ENCODE measurements at regions not wholly inside any gene's neighbourhood (a gene's known extent, or its start where the extent isn't known, plus 50 kb on each side); places are given as distances from the start of the nearest gene placed in this dataset.

DNA sequence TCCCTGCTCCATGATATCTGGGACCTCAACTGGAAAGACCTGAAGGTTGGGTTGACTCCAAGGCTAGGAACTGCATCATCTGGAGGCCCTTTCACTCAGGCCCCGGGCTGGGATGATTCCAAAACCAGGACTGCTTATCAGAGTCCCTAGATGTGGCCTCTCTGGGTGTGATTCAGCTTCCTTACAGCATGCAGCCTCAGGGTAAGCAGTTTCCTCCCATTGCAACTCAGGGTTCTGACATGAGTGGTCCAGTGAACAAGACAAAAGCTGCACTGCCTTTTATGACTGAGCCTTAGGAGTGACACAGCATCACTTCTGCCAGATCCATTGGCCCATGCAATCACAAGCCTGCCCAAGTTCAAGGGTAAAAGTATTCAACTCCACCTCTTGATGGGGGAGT is 502.8 kb downstream of the COG6 start:
- no peak for DNase-seq (ENCODE audit: low read depth in 2 of 2)
- no peaks in the 10 kb centered on the region for H3K79me2 ChIP-seq (ENCODE audit: control insufficient read depth, insufficient read depth, low read length)
- TF ChIP-seq, protein P1, sequence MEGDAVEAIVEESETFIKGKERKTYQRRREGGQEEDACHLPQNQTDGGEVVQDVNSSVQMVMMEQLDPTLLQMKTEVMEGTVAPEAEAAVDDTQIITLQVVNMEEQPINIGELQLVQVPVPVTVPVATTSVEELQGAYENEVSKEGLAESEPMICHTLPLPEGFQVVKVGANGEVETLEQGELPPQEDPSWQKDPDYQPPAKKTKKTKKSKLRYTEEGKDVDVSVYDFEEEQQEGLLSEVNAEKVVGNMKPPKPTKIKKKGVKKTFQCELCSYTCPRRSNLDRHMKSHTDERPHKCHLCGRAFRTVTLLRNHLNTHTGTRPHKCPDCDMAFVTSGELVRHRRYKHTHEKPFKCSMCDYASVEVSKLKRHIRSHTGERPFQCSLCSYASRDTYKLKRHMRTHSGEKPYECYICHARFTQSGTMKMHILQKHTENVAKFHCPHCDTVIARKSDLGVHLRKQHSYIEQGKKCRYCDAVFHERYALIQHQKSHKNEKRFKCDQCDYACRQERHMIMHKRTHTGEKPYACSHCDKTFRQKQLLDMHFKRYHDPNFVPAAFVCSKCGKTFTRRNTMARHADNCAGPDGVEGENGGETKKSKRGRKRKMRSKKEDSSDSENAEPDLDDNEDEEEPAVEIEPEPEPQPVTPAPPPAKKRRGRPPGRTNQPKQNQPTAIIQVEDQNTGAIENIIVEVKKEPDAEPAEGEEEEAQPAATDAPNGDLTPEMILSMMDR (conservative IDR thresholded peaks at IDR 0.05 in 1 of 2, IDR thresholded peaks at IDR 0.05 in 1 of 2; ENCODE audit: low read depth in 1 of 2, low read length in 2 of 2): no peak
- TF ChIP-seq EZH2 (IDR thresholded peaks at IDR 0.05; ENCODE audit: low read length, missing control alignments): no peak
- H3K27ac ChIP-seq (ENCODE audit: insufficient read depth, low read length): no peak overlapping the region
- H3K36me3 ChIP-seq (ENCODE audit: control insufficient read depth, insufficient read depth, low read length): no peaks in the 10 kb centered on the region
- no peak overlapping the region for H2AFZ ChIP-seq (ENCODE audit: low read length)
- H3K9ac ChIP-seq (ENCODE audit: insufficient read depth, low read length): no peak overlapping the region
- no peaks in the 10 kb centered on the region for H3K27me3 ChIP-seq (ENCODE audit: control insufficient read depth, insufficient read depth, low read length)
- H4K20me1 ChIP-seq (ENCODE audit: control insufficient read depth, extremely low read depth, insufficient read depth, low read length): no peaks in the 10 kb centered on the region
- H3K4me1 ChIP-seq (ENCODE audit: control insufficient read depth, extremely low read depth, insufficient read depth, low read length): no peaks in the 10 kb centered on the region
- H3K4me2 ChIP-seq (ENCODE audit: extremely low read depth, insufficient read depth, low read length): no peak overlapping the region
- H3K9me3 ChIP-seq (ENCODE audit: control insufficient read depth, insufficient read depth, low read depth, low read length): no peaks in the 10 kb centered on the region
- H3K4me3 ChIP-seq (replicated peaks in 1 of 4; ENCODE audit: control extremely low read depth in 1 of 4, insufficient read depth in 1 of 4, low read depth in 3 of 4, low read length in 4 of 4): no peak overlapping the region

DNA sequence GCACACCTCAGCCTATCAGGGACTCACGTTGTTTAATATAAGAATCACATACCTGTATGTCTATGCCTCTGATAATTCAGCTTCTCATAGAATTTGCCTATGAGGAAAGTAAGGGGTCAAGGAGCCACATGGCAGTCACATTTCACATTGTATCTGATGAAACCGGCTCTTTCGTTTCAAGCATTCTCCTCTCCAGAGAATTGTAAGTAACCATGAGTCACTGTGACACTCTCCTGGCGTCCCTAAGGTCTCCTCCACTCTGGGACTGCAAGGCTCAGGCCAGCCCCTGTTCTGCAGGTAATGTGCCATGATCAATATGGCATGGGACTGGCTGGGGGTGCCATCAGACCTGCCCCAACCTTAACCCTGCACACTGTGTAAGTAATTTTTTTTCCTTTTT is 503.3 kb downstream of the COG6 start:
- DNase-seq (ENCODE audit: low read depth in 2 of 2): no peak
- Histone ChIP-seq H3K9me3 (ENCODE audit: control insufficient read depth, insufficient read depth, low read depth, low read length) (no peaks in the 10 kb centered on the region), H4K20me1 (ENCODE audit: control insufficient read depth, extremely low read depth, insufficient read depth, low read length) (no peaks in the 10 kb centered on the region), H3K9ac (ENCODE audit: insufficient read depth, low read length) (no peak overlapping the region), H2AFZ (ENCODE audit: low read length) (no peak overlapping the region), H3K27me3 (ENCODE audit: control insufficient read depth, insufficient read depth, low read length) (no peaks in the 10 kb centered on the region), H3K36me3 (ENCODE audit: control insufficient read depth, insufficient read depth, low read length) (no peaks in the 10 kb centered on the region), H3K4me1 (ENCODE audit: control insufficient read depth, extremely low read depth, insufficient read depth, low read length) (no peaks in the 10 kb centered on the region), H3K27ac (ENCODE audit: insufficient read depth, low read length) (no peak overlapping the region), H3K4me2 (ENCODE audit: extremely low read depth, insufficient read depth, low read length) (no peak overlapping the region), H3K4me3 (replicated peaks in 1 of 4; ENCODE audit: control extremely low read depth in 1 of 4, insufficient read depth in 1 of 4, low read depth in 3 of 4, low read length in 4 of 4) (no peak overlapping the region), H3K79me2 (ENCODE audit: control insufficient read depth, insufficient read depth, low read length) (no peaks in the 10 kb centered on the region)
- no peak for TF ChIP-seq EZH2 (IDR thresholded peaks at IDR 0.05; ENCODE audit: low read length, missing control alignments)
- TF ChIP-seq, protein P1 (conservative IDR thresholded peaks at IDR 0.05 in 1 of 2, IDR thresholded peaks at IDR 0.05 in 1 of 2; ENCODE audit: low read depth in 1 of 2, low read length in 2 of 2): no peak

DNA sequence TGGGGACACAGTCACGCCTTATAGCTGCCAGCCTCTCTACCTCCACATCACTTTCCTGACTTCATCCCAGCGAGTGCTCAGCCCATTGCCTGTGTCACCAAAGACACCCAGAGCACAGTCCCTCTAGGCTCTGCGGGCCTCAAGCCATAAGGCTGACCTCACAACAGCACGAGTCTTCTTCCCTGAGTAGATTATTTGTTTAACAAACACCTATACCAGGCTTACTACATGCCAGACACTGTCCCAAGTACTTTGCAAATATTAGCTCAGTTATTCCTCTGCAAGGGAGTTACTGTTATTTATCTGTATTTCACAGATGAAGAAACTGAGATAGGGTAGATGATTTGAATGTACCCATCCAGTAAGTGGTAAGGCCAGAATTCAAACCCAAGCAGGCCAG is 504.3 kb downstream of the COG6 start:
- Histone ChIP-seq H2AFZ (ENCODE audit: low read length) (no peak overlapping the region), H3K4me1 (ENCODE audit: control insufficient read depth, extremely low read depth, insufficient read depth, low read length) (peaks cover 4% of the 10 kb centered on the region), H3K9ac (ENCODE audit: insufficient read depth, low read length) (no peak overlapping the region), H3K27me3 (ENCODE audit: control insufficient read depth, insufficient read depth, low read length) (no peaks in the 10 kb centered on the region), H3K9me3 (ENCODE audit: control insufficient read depth, insufficient read depth, low read depth, low read length) (no peaks in the 10 kb centered on the region), H4K20me1 (ENCODE audit: control insufficient read depth, extremely low read depth, insufficient read depth, low read length) (no peaks in the 10 kb centered on the region), H3K4me2 (ENCODE audit: extremely low read depth, insufficient read depth, low read length) (no peak overlapping the region), H3K4me3 (replicated peaks in 1 of 4; ENCODE audit: control extremely low read depth in 1 of 4, insufficient read depth in 1 of 4, low read depth in 3 of 4, low read length in 4 of 4) (no peak overlapping the region), H3K27ac (ENCODE audit: insufficient read depth, low read length) (no peak overlapping the region), H3K79me2 (ENCODE audit: control insufficient read depth, insufficient read depth, low read length) (no peaks in the 10 kb centered on the region), H3K36me3 (ENCODE audit: control insufficient read depth, insufficient read depth, low read length) (no peaks in the 10 kb centered on the region)
- TF ChIP-seq EZH2 (IDR thresholded peaks at IDR 0.05; ENCODE audit: low read length, missing control alignments): no peak
- TF ChIP-seq, protein P1 (conservative IDR thresholded peaks at IDR 0.05 in 1 of 2, IDR thresholded peaks at IDR 0.05 in 1 of 2; ENCODE audit: low read depth in 1 of 2, low read length in 2 of 2): no peak
- DNase-seq (ENCODE audit: low read depth in 2 of 2): no peak

All from fibroblast of lung (primary cell).